ENCODE measurements at regions not wholly inside any gene's neighbourhood (a gene's known extent, or its start where the extent isn't known, plus 50 kb on each side); places are given as distances from the start of the nearest gene placed in this dataset.

DNA sequence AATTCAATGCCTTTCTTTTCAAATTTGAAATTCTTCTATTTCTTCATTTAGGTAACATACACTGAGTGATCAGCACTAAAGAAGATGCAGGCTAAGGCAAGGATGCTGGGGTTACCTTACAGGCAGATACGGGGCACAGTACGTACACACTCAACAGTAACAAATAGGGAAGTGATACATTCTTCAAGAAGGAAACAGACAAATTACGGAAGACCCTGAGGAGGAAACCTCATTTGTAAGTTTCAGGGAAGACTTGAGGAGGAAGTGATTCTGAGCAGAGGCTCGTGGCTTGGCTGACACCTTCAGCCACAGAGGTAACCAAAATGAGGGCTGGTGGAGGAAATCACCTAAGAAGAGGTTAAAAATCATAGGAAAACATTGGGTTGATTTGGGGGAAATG is 1108.3 kb upstream of the KLHL29 start:
- TF ChIP-seq POLR2A (IDR thresholded peaks at IDR 0.05; ENCODE audit: borderline replicate concordance, extremely low read depth, insufficient read depth, insufficient read length) (no peak), POLR2AphosphoS5 (IDR thresholded peaks at IDR 0.05; ENCODE audit: low read depth, low read length) (no peak), EGR1 (IDR thresholded peaks at IDR 0.05; ENCODE audit: low read depth) (no peak), EZH2 (IDR thresholded peaks at IDR 0.05) (no peak), ATF3 (IDR thresholded peaks at IDR 0.05) (no peak), EZH2phosphoT487 (IDR thresholded peaks at IDR 0.05; ENCODE audit: borderline replicate concordance) (no peak), SP1 (IDR thresholded peaks at IDR 0.05; ENCODE audit: low read depth) (no peak), JUND (IDR thresholded peaks at IDR 0.05) (no peak), YY1 (IDR thresholded peaks at IDR 0.05; ENCODE audit: extremely low read depth, insufficient replicate concordance, low read depth, low read length) (no peak)
- TF ChIP-seq, protein P1, sequence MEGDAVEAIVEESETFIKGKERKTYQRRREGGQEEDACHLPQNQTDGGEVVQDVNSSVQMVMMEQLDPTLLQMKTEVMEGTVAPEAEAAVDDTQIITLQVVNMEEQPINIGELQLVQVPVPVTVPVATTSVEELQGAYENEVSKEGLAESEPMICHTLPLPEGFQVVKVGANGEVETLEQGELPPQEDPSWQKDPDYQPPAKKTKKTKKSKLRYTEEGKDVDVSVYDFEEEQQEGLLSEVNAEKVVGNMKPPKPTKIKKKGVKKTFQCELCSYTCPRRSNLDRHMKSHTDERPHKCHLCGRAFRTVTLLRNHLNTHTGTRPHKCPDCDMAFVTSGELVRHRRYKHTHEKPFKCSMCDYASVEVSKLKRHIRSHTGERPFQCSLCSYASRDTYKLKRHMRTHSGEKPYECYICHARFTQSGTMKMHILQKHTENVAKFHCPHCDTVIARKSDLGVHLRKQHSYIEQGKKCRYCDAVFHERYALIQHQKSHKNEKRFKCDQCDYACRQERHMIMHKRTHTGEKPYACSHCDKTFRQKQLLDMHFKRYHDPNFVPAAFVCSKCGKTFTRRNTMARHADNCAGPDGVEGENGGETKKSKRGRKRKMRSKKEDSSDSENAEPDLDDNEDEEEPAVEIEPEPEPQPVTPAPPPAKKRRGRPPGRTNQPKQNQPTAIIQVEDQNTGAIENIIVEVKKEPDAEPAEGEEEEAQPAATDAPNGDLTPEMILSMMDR (IDR thresholded peaks at IDR 0.05 in 2 of 3, conservative IDR thresholded peaks at IDR 0.05 in 1 of 3; ENCODE audit: borderline replicate concordance in 1 of 3, insufficient read depth in 1 of 3, low read depth in 2 of 3, low read length in 2 of 3), result no peak
